Kidney (tissue), 13 donors: ENCODE measurements at regions not wholly inside any gene's neighbourhood (a gene's known extent, or its start where the extent isn't known, plus 50 kb on each side); places are given as distances from the start of the nearest gene placed in this dataset.

Experiments
- DNase-seq, 5 donors: peaks; one replicate each; pipeline ENCODE4 v3.0.0-alpha.2; 2013 to 2020
- FAIRE-seq: peaks from 2 replicates; lab custom pipeline; 2012; peaks lifted over from hg19 to GRCh38; lab: Jason Lieb, UNC
- H3K27ac ChIP-seq, 2 donors: one replicate each; pipeline ENCODE4 v1.7.0; 2013; ENCODE audit warnings: low read depth in 2 of 2, low read length in 2 of 2, inconsistent platforms in 1 of 2
- H3K27me3 ChIP-seq: one replicate; pipeline ENCODE4 v1.7.1; 2013; ENCODE audit warnings: low read length, inconsistent platforms; ENCODE audit not compliant: control insufficient read depth, insufficient read depth
- H3K36me3 ChIP-seq, 3 donors: one replicate each; pipeline versions ENCODE4 v1.7.0 to v1.7.1; 2013; ENCODE audit warnings: low read length in 3 of 3, control low read depth in 1 of 3, inconsistent platforms in 1 of 3; ENCODE audit not compliant: insufficient read depth in 3 of 3, control insufficient read depth in 2 of 3
- H3K4me1 ChIP-seq, 3 donors: one replicate each; pipeline versions ENCODE4 v1.7.0 to v1.7.1; 2013; ENCODE audit warnings: low read length in 3 of 3, inconsistent platforms in 1 of 3, low read depth in 1 of 3; ENCODE audit not compliant: control insufficient read depth in 2 of 3, insufficient read depth in 2 of 3
- H3K4me3 ChIP-seq, 3 donors: one replicate each; pipeline versions ENCODE4 v1.7.0 to v1.8.1; 2013; ENCODE audit warnings: low read length in 3 of 3, control low read depth in 1 of 3, inconsistent platforms in 1 of 3
- H3K9ac ChIP-seq, 3 donors: one replicate each; pipeline versions ENCODE4 v1.7.0 to v1.7.1; 2013; ENCODE audit warnings: low read length in 3 of 3, control low read depth in 1 of 3, inconsistent platforms in 1 of 3
- H3K9me3 ChIP-seq, 3 donors: one replicate each; pipeline versions ENCODE4 v1.7.0 to v1.7.1; 2013; ENCODE audit warnings: low read length in 3 of 3, control low read depth in 1 of 3, inconsistent platforms in 1 of 3; ENCODE audit not compliant: control insufficient read depth in 2 of 3, insufficient read depth in 1 of 3
- CTCF ChIP-seq: IDR thresholded peaks from 3 replicates; pipeline ENCODE4 v1.5.1; 2012; ENCODE audit warnings: mild to moderate bottlenecking, moderate library complexity, borderline replicate concordance; ENCODE audit not compliant: insufficient read depth; ENCODE audit errors: extremely low read depth
- intact Hi-C: fragments of 100-400 bp; cut with DNase I; formaldehyde crosslinking; loops from one replicate; pipeline ENCODE4 v1.11.1; 2022
- donor health status: control.
- donor health status: control.
- donor health status: control.
- donor health status: control.
- donor health status: control.
- donor health status: DM: yes; HTN: yes; CAD: no.
- donor health status: Normal renal cell carcinoma (clear cell type).

- Histone ChIP-seq H3K36me3 (peaks cover 0 to 5% (median 2%) of the 10 kb centered on the region in 3 donors), H3K9me3 (no peaks in the 10 kb centered on the region), H3K4me1 (no peaks in the 10 kb centered on the region), H3K27me3 (peaks cover 4% of the 10 kb centered on the region), H3K9ac (no peak overlapping the region), H3K27ac (no peak overlapping the region), H3K4me3 (no peak overlapping the region)
- intact Hi-C loops: no loop called here
- no peak for DNase-seq
- TF ChIP-seq CTCF: no peak
- FAIRE-seq: no peak
Observed at GRCh38 chrX:102840871-102841705, 96.0 kb upstream of the RAB40AL start.

DNA sequence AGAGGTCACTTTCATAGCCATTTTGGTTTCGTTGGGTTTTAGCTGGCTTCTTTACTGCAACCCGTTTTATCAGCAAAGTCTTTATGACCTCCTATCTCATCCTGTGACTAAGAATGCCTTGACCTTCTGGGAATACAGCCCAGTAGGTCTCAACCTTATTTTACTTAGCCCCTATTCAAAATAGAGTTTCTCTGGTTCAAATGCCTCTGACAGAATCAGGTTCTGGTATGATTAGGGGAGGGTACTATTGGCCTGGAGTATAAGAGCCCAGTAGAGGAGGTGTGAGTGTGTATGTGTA lies 95.4 kb upstream of the RAB40AL start:
- DNase-seq: no peak
- Histone ChIP-seq H3K9me3 (no peaks in the 10 kb centered on the region), H3K27me3 (peaks cover 4% of the 10 kb centered on the region), H3K36me3 (peaks cover 0 to 5% (median 2%) of the 10 kb centered on the region in 3 donors), H3K4me3 (no peak overlapping the region), H3K27ac (no peak overlapping the region), H3K9ac (no peak overlapping the region), H3K4me1 (no peaks in the 10 kb centered on the region)
- no peak for TF ChIP-seq CTCF
- no peak for FAIRE-seq
- intact Hi-C loops: no loop called here

- H3K27ac ChIP-seq: no peak overlapping the region
- H3K4me3 ChIP-seq: no peak overlapping the region
- no peaks in the 10 kb centered on the region for H3K36me3 ChIP-seq
- peaks cover 0 to 4% (median 0%) of the 10 kb centered on the region in 3 donors for H3K4me1 ChIP-seq
- intact Hi-C loops: no loop called here
- no peaks in the 10 kb centered on the region for H3K9me3 ChIP-seq
- no peak overlapping the region for H3K9ac ChIP-seq
- H3K27me3 ChIP-seq: no peaks in the 10 kb centered on the region
- TF ChIP-seq CTCF: no peak
- no peak for DNase-seq
- no peak for FAIRE-seq
Observed at GRCh38 chrX:102845020-102845419, 92.1 kb upstream of the RAB40AL start.
